Common myeloid progenitor, CD34-positive (primary cell): ENCODE measurements at regions not wholly inside any gene's neighbourhood (a gene's known extent, or its start where the extent isn't known, plus 50 kb on each side); places are given as distances from the start of the nearest gene placed in this dataset.
A peak's percentile ranks its signal among the peaks of the same experiment; 100 is the strongest.

Source experiments
- CTCF ChIA-PET: fragments of 350-600 bp; sonication (Branson Sonifier 250); formaldehyde crosslinking; loops from one replicate; lab custom pipeline; 2021; ENCODE audit warnings: antibody characterized with exemption; lab: Charles Lee
- POLR2A ChIA-PET: fragments of 350-600 bp; sonication (Branson Sonifier 250); formaldehyde crosslinking; loops from one replicate; lab custom pipeline; 2021; ENCODE audit warnings: antibody characterized with exemption; lab: Charles Lee
- DNase-seq, 3 donors: peaks; one replicate each; pipeline versions ENCODE4 v3.0.0 to v3.0.0-alpha.2; 2013
- H3K27ac ChIP-seq, 2 experiments: 1 replicate in 1 of 2; 2 replicates in 1 of 2; pipeline ENCODE4 v1.7.0; 2013; ENCODE audit warnings: inconsistent platforms in 2 of 2, low read length in 2 of 2, mild to moderate bottlenecking in 2 of 2, low read depth in 1 of 2, moderate library complexity in 1 of 2; ENCODE audit not compliant: severe bottlenecking in 2 of 2, insufficient read depth in 1 of 2, poor library complexity in 1 of 2
- H3K27me3 ChIP-seq, 5 experiments: replicated peaks in 2 of 5; 1 replicate in 3 of 5; 2 replicates in 2 of 5; pipeline versions ENCODE4 v1.6.1 to v1.7.0; 2013; ENCODE audit warnings: low read length in 4 of 5, mild to moderate bottlenecking in 2 of 5, moderate library complexity in 2 of 5, inconsistent platforms in 1 of 5; ENCODE audit not compliant: insufficient read depth in 5 of 5, control insufficient read depth in 4 of 5
- H3K36me3 ChIP-seq, 4 experiments: 1 replicate in 2 of 4; 2 replicates in 2 of 4; pipeline versions ENCODE4 v1.6.1 to v1.7.0; 2013; ENCODE audit warnings: low read length in 3 of 4, control low read depth in 1 of 4, mild to moderate bottlenecking in 1 of 4; ENCODE audit not compliant: control insufficient read depth in 4 of 4, insufficient read depth in 4 of 4
- H3K4me1 ChIP-seq, 4 experiments: 1 replicate in 3 of 4; 2 replicates in 1 of 4; pipeline versions ENCODE4 v1.6.1 to v1.7.1; 2013; ENCODE audit warnings: low read length in 3 of 4, mild to moderate bottlenecking in 3 of 4, control low read depth in 1 of 4, inconsistent platforms in 1 of 4, moderate library complexity in 1 of 4; ENCODE audit not compliant: control insufficient read depth in 4 of 4, insufficient read depth in 4 of 4; ENCODE audit errors: control extremely low read depth in 1 of 4
- H3K4me3 ChIP-seq, 7 experiments: 1 replicate in 4 of 7; 2 replicates in 3 of 7; pipeline versions ENCODE4 v1.5.1 to v1.7.0; 2013; ENCODE audit warnings: mild to moderate bottlenecking in 7 of 7, low read length in 6 of 7, moderate library complexity in 6 of 7, inconsistent platforms in 2 of 7, low read depth in 2 of 7, control low read depth in 1 of 7; ENCODE audit not compliant: insufficient read depth in 4 of 7, control insufficient read depth in 1 of 7; ENCODE audit errors: extremely low read depth in 1 of 7
- H3K9me3 ChIP-seq, 5 experiments: 1 replicate in 4 of 5; 2 replicates in 1 of 5; pipeline versions ENCODE4 v1.6.1 to v1.7.1; 2013; ENCODE audit warnings: low read length in 4 of 5, mild to moderate bottlenecking in 2 of 5, inconsistent platforms in 1 of 5, low read depth in 1 of 5, moderate library complexity in 1 of 5; ENCODE audit not compliant: control insufficient read depth in 4 of 5, insufficient read depth in 2 of 5; ENCODE audit errors: control extremely low read depth in 1 of 5
- WGBS: methylation state at CpG from one replicate; pipeline ENCODE4 v1.1.5; 2013; ENCODE audit not compliant: insufficient coverage; 5-methylcytosine and 5-hydroxymethylcytosine counted together

GRCh38 chr6:3584606-3585005, 127.8 kb upstream of the SLC22A23 start:
- ChIA-PET CTCF (interaction anchor here (1.0 kb wide), 1 partner anchor 25 kb away, joined by 3 read pairs; no protein-coding TSS in a partner anchor), POLR2A (no interaction called here)
- Histone ChIP-seq H3K27me3 (no peaks in the 10 kb centered on the region), H3K4me3 (no peak overlapping the region), H3K27ac (no peak overlapping the region), H3K36me3 (no peaks in the 10 kb centered on the region), H3K9me3 (peaks cover 0 to 4% (median 2%) of the 10 kb centered on the region in 5 experiments), H3K4me1 (peaks cover 0 to 9% (median 3%) of the 10 kb centered on the region in 4 experiments)
- peak in 2 of 3 donors; percentile 6 to 44 for DNase-seq
- no CpG with 5 or more reads among the region's 4 CpGs for WGBS

DNA sequence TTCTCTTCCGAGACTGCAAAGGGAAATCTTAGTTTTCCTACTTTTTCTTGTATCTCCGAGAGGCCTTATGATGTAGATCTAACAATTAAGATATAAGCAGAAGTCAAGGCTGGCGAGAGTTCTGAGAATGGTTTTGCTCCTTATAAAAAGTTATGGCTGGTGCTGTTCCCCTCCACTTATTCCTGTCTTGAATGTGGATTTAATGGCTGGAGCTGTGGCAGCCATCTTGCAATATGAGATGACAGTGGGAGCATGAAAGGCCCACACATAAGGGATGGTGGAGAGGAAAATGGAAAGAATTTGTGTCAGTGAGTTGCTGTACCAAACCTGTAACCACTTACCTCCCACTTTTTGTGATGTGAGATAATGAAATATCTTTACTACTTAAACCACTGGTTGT, 124.6 kb upstream of the SLC22A23 start:
- WGBS, result 100% methylated on average over 2 of the region's 3 CpGs
- no peak overlapping the region for H3K4me3 ChIP-seq
- ChIA-PET POLR2A (no interaction called here), CTCF (no interaction called here)
- DNase-seq, result no peak
- H3K27ac ChIP-seq, result no peak overlapping the region
- H3K36me3 ChIP-seq, result no peaks in the 10 kb centered on the region
- H3K27me3 ChIP-seq, result no peaks in the 10 kb centered on the region
- no peaks in the 10 kb centered on the region for H3K9me3 ChIP-seq
- H3K4me1 ChIP-seq, result peaks cover 0 to 9% (median 3%) of the 10 kb centered on the region in 4 experiments

DNA sequence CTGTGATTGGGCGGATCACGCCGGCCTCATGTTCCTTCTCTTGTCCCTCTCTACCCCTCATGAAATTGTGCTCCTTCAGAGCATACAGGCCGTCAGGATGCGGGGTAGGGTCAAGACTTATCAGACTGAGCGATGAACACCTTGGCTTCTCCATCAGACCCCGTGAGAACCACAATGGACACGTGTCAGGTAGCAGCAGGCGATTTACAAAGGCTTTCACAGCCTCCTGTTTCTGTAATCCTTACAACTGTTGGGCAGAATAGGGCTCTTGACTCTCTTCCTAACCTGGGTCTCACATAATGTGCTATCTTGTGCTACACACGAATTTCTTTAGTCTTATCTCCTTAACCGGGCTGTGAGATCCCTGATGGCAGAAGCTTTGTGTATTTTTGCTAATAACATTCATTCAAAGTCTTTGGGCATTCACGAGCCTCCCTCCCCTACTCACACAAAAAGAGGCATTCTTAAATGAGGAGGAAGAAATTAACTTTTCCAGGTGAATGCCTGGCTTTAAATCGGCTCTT, 122.9 kb upstream of the SLC22A23 start:
- Histone ChIP-seq H3K4me3 (no peak overlapping the region), H3K4me1 (peaks cover 0 to 8% (median 2%) of the 10 kb centered on the region in 4 experiments), H3K27ac (no peak overlapping the region), H3K36me3 (no peaks in the 10 kb centered on the region), H3K27me3 (no peaks in the 10 kb centered on the region), H3K9me3 (no peaks in the 10 kb centered on the region)
- ChIA-PET POLR2A (no interaction called here), CTCF (no interaction called here)
- DNase-seq, result peak in 1 of 3 donors; percentile 11
- WGBS, result 97% methylated on average over 9 of the region's 13 CpGs

- Histone ChIP-seq H3K36me3 (no peaks in the 10 kb centered on the region), H3K4me3 (no peak overlapping the region), H3K27ac (no peak overlapping the region), H3K27me3 (no peaks in the 10 kb centered on the region), H3K9me3 (no peaks in the 10 kb centered on the region), H3K4me1 (peaks cover 0 to 5% (median 0%) of the 10 kb centered on the region in 4 experiments)
- DNase-seq, result no peak
- ChIA-PET CTCF (no interaction called here), POLR2A (no interaction called here)
- WGBS, result 100% methylated on average over 1 of the region's 4 CpGs
These were observed 122.1 kb upstream of the SLC22A23 start for GRCh38 chr6:3578981-3579380.

DNA sequence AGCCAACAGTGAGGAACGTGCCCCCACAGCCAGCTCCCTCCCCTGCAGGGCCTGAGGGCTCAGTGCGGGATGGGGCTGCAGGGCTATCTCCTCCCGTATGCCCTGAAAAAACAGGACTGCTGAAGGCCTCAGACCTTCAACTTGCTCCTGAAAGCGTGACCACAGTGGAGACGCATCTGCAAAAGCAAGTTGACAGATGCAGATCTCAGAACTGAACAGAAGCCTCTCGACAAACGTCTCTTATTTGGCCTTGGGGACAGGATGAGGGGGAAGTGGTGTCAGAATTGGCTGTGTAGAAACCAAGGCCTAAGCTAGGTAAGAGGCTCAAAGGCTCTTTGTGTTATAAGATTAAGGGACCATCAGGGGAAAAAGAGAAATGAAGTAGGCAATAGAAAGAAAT, 120.7 kb upstream of the SLC22A23 start:
- no peak overlapping the region for H3K27ac ChIP-seq
- H3K36me3 ChIP-seq, result no peaks in the 10 kb centered on the region
- DNase-seq, result no peak
- no peaks in the 10 kb centered on the region for H3K4me1 ChIP-seq
- no peak overlapping the region for H3K4me3 ChIP-seq
- no peaks in the 10 kb centered on the region for H3K27me3 ChIP-seq
- no peaks in the 10 kb centered on the region for H3K9me3 ChIP-seq
- POLR2A ChIA-PET, result no interaction called here
- 88% methylated on average over 7 of the region's 7 CpGs for WGBS
- CTCF ChIA-PET, result no interaction called here

- H3K27me3 ChIP-seq, result no peaks in the 10 kb centered on the region
- CTCF ChIA-PET, result no interaction called here
- 98% methylated on average over 8 of the region's 8 CpGs for WGBS
- H3K4me3 ChIP-seq, result no peak overlapping the region
- no peak overlapping the region for H3K27ac ChIP-seq
- no peak for DNase-seq
- no peaks in the 10 kb centered on the region for H3K9me3 ChIP-seq
- H3K36me3 ChIP-seq, result no peaks in the 10 kb centered on the region
- POLR2A ChIA-PET, result no interaction called here
- H3K4me1 ChIP-seq, result no peaks in the 10 kb centered on the region
These were observed 118.9 kb upstream of the SLC22A23 start for GRCh38 chr6:3575701-3576100.

DNA sequence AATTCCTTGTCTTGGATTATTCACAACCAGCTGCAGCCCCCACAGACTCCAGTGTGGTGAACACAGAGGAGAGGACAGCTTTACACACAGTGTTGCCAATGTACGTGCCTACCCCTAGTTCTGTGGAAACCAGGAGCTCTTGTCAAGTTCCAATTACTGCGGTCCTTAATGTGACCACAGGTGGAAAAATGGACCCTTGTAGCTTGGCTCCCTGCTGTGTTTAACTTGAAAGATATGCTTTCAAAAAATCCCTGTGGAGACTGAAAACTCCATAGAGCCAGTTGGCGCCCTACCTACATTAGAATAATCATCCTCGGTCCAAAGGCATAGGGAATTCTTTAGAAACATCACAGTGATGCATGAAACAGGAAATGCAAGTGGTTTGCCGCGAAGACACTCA, 118.3 kb upstream of the SLC22A23 start:
- Histone ChIP-seq H3K27ac (no peak overlapping the region), H3K36me3 (no peaks in the 10 kb centered on the region), H3K9me3 (no peaks in the 10 kb centered on the region), H3K4me1 (no peaks in the 10 kb centered on the region), H3K4me3 (no peak overlapping the region), H3K27me3 (no peaks in the 10 kb centered on the region)
- POLR2A ChIA-PET, result no interaction called here
- WGBS, result 100% methylated on average over 3 of the region's 6 CpGs
- CTCF ChIA-PET, result no interaction called here
- DNase-seq, result no peak
